Ishikawa (cell line): ENCODE measurements at regions not wholly inside any gene's neighbourhood (a gene's known extent, or its start where the extent isn't known, plus 50 kb on each side); places are given as distances from the start of the nearest gene placed in this dataset.

Experiments used
- CEBPB ChIP-seq: IDR thresholded peaks from 2 replicates; pipeline ENCODE4 v1.6.1; 2012
- EP300 ChIP-seq: IDR thresholded peaks from 2 replicates; pipeline ENCODE4 v1.6.1; 2012; ENCODE audit warnings: borderline replicate concordance
- MAX ChIP-seq: IDR thresholded peaks from 2 replicates; pipeline ENCODE4 v1.6.1; 2012
- REST ChIP-seq: IDR thresholded peaks from 2 replicates; pipeline ENCODE4 v1.6.1; 2012; ENCODE audit warnings: low read depth, mild to moderate bottlenecking
- TEAD4 ChIP-seq: IDR thresholded peaks from 2 replicates; pipeline ENCODE4 v1.6.1; 2012
- YY1 ChIP-seq: IDR thresholded peaks from 2 replicates; pipeline ENCODE4 v1.6.1; 2012; ENCODE audit warnings: low read depth

GRCh38 chr11:23976841-23977271 is 520.0 kb upstream of the LUZP2 start:
- no peak for TF ChIP-seq TEAD4
- no peak for TF ChIP-seq CEBPB
- no peak for TF ChIP-seq EP300
- no peak for TF ChIP-seq REST
- no peak for TF ChIP-seq YY1
- TF ChIP-seq MAX = no peak
